GM23338 (cell line): ENCODE measurements at regions not wholly inside any gene's neighbourhood (a gene's known extent, or its start where the extent isn't known, plus 50 kb on each side); places are given as distances from the start of the nearest gene placed in this dataset.

Source experiments
- ATAC-seq: fragments of 200-7000 bp; cut with Tn5 transposase; 3 replicates; pipeline ENCODE4 v1.9.1; 2020
- DNase-seq: peaks from one replicate; pipeline ENCODE4 v3.0.0-alpha.2; 2015; ENCODE audit warnings: low spot score
- H2AFZ ChIP-seq: fragments of 200-600 bp; sonication (generic); 2 replicates; pipeline ENCODE4 v1.8.0; 2016; ENCODE audit warnings: antibody characterized with exemption, mild to moderate bottlenecking, moderate library complexity
- H3F3A ChIP-seq: fragments of 200-600 bp; sonication (generic); replicated peaks from 2 replicates; pipeline ENCODE4 v1.8.0; 2017; ENCODE audit warnings: antibody characterized with exemption, mixed run types, low read depth
- H3K27ac ChIP-seq: fragments of 200-600 bp; sonication (generic); 2 replicates; pipeline ENCODE4 v1.6.1; 2016; ENCODE audit warnings: low read depth
- H3K27me3 ChIP-seq: fragments of 200-600 bp; sonication (generic); 2 replicates; pipeline ENCODE4 v1.8.0; 2016; ENCODE audit warnings: mild to moderate bottlenecking, mixed run types, moderate library complexity; ENCODE audit not compliant: insufficient read depth
- H3K36me3 ChIP-seq: fragments of 200-600 bp; sonication (generic); 2 replicates; pipeline ENCODE4 v1.8.0; 2016; ENCODE audit warnings: mild to moderate bottlenecking; ENCODE audit not compliant: insufficient read depth
- H3K4me1 ChIP-seq: fragments of 200-600 bp; sonication (generic); 2 replicates; pipeline ENCODE4 v1.8.0; 2016; ENCODE audit warnings: mild to moderate bottlenecking, moderate library complexity; ENCODE audit not compliant: insufficient read depth
- H3K4me2 ChIP-seq: fragments of 200-600 bp; sonication (generic); 2 replicates; pipeline ENCODE4 v1.7.1; 2017; ENCODE audit warnings: mixed run types
- H3K4me3 ChIP-seq: fragments of 200-600 bp; sonication (generic); 2 replicates; pipeline ENCODE4 v1.6.1; 2016; ENCODE audit warnings: mixed run types
- H3K79me2 ChIP-seq: fragments of 200-600 bp; sonication (generic); replicated peaks from 2 replicates; pipeline ENCODE4 v1.8.0; 2017; ENCODE audit warnings: mild to moderate bottlenecking; ENCODE audit not compliant: insufficient read depth
- H3K9me2 ChIP-seq: fragments of 200-600 bp; sonication (generic); 2 replicates; pipeline ENCODE4 v1.8.0; 2017; ENCODE audit not compliant: insufficient read depth
- H4K20me1 ChIP-seq: fragments of 200-600 bp; sonication (generic); replicated peaks from 2 replicates; pipeline ENCODE4 v1.8.0; 2017; ENCODE audit warnings: mild to moderate bottlenecking; ENCODE audit not compliant: insufficient read depth
- H3K27ac Mint-ChIP-seq: 2 replicates; pipeline ENCODE4 v1.8.0; 2020; ENCODE audit warnings: inconsistent platforms, mild to moderate bottlenecking, moderate library complexity, mixed read lengths
- H3K27me3 Mint-ChIP-seq: 3 replicates; pipeline ENCODE4 v1.8.0; 2022; ENCODE audit warnings: low read depth, mild to moderate bottlenecking, moderate library complexity, mixed read lengths, inconsistent platforms; ENCODE audit not compliant: insufficient read depth, poor library complexity
- H3K36me3 Mint-ChIP-seq: 3 replicates; pipeline ENCODE4 v1.8.0; 2021; ENCODE audit warnings: low read depth, mild to moderate bottlenecking, inconsistent platforms, moderate library complexity, mixed read lengths
- H3K4me1 Mint-ChIP-seq: 3 replicates; pipeline ENCODE4 v1.8.0; 2020; ENCODE audit warnings: mild to moderate bottlenecking, inconsistent platforms, mixed read lengths
- H3K4me3 Mint-ChIP-seq: 3 replicates; pipeline ENCODE4 v1.8.0; 2021; ENCODE audit warnings: moderate library complexity, mild to moderate bottlenecking, inconsistent platforms, mixed read lengths
- H3K9me3 Mint-ChIP-seq: 3 replicates; pipeline ENCODE4 v1.8.0; 2020; ENCODE audit warnings: moderate library complexity, mild to moderate bottlenecking, inconsistent platforms, mixed read lengths
- CREB1 ChIP-seq: fragments of 250-450 bp; sonication (Bioruptor Pico); IDR thresholded peaks from 2 replicates; pipeline ENCODE4 v1.5.0; 2020; ENCODE audit warnings: low read depth, mild to moderate bottlenecking, moderate library complexity
- ETS1 ChIP-seq: IDR thresholded peaks from 2 replicates; pipeline ENCODE4 v1.6.1; 2016; ENCODE audit warnings: antibody characterized with exemption
- EZH2 ChIP-seq: fragments of 200-600 bp; sonication (generic); IDR thresholded peaks from one replicate; pipeline ENCODE4 v1.8.0; 2017; ENCODE audit warnings: antibody characterized with exemption, mild to moderate bottlenecking, low read depth; ENCODE audit not compliant: unreplicated experiment
- EZH2phosphoT487 ChIP-seq: fragments of 200-600 bp; sonication (generic); IDR thresholded peaks from one replicate; pipeline ENCODE4 v1.8.1; 2018; ENCODE audit warnings: antibody characterized with exemption; ENCODE audit not compliant: unreplicated experiment
- JUNB ChIP-seq: IDR thresholded peaks from one replicate; pipeline ENCODE4 v1.6.1; 2016; ENCODE audit warnings: antibody characterized with exemption; ENCODE audit not compliant: unreplicated experiment
- NANOG ChIP-seq: IDR thresholded peaks from 2 replicates; pipeline ENCODE4 v1.6.1; 2016; ENCODE audit warnings: antibody characterized with exemption, borderline replicate concordance
- POLR2AphosphoS5 ChIP-seq: IDR thresholded peaks from 2 replicates; pipeline ENCODE4 v1.6.1; 2016; ENCODE audit warnings: antibody characterized with exemption, low read depth
- REST ChIP-seq: IDR thresholded peaks from one replicate; pipeline ENCODE4 v1.6.1; 2018; ENCODE audit warnings: antibody characterized with exemption; ENCODE audit not compliant: unreplicated experiment
- STAT1 ChIP-seq: IDR thresholded peaks from one replicate; pipeline ENCODE4 v1.6.1; 2016; ENCODE audit warnings: antibody characterized with exemption; ENCODE audit not compliant: unreplicated experiment
- ZNF114 ChIP-seq: fragments of 250-450 bp; sonication (Bioruptor Pico); IDR thresholded peaks from 2 replicates; pipeline ENCODE4 v1.5.0; 2020; ENCODE audit warnings: mild to moderate bottlenecking, moderate library complexity
- ZNF331 ChIP-seq: fragments of 250-450 bp; sonication (Bioruptor Pico); IDR thresholded peaks from 2 replicates; pipeline ENCODE4 v1.5.0; 2020; ENCODE audit warnings: low read depth, mild to moderate bottlenecking, moderate library complexity
- TF ChIP-seq, protein P1 (sequence below), 2 experiments: fragments of 200-600 bp in 1 of 2; sonication (generic) in 1 of 2; conservative IDR thresholded peaks; 2 replicates each; pipeline versions ENCODE4 v1.5.1 to v1.6.1; 2016 to 2017; ENCODE audit warnings: antibody characterized with exemption in 2 of 2, low read depth in 2 of 2, mild to moderate bottlenecking in 2 of 2, moderate library complexity in 1 of 2

GRCh38 chr6:19028201-19028600 is 641.1 kb downstream of the RNF144B start:
- TF ChIP-seq CREB1 = no peak
- no peak for TF ChIP-seq NANOG
- TF ChIP-seq, protein P1, sequence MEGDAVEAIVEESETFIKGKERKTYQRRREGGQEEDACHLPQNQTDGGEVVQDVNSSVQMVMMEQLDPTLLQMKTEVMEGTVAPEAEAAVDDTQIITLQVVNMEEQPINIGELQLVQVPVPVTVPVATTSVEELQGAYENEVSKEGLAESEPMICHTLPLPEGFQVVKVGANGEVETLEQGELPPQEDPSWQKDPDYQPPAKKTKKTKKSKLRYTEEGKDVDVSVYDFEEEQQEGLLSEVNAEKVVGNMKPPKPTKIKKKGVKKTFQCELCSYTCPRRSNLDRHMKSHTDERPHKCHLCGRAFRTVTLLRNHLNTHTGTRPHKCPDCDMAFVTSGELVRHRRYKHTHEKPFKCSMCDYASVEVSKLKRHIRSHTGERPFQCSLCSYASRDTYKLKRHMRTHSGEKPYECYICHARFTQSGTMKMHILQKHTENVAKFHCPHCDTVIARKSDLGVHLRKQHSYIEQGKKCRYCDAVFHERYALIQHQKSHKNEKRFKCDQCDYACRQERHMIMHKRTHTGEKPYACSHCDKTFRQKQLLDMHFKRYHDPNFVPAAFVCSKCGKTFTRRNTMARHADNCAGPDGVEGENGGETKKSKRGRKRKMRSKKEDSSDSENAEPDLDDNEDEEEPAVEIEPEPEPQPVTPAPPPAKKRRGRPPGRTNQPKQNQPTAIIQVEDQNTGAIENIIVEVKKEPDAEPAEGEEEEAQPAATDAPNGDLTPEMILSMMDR (conservative IDR thresholded peaks at IDR 0.05; ENCODE audit: low read depth in 2 of 2) = no peak
- TF ChIP-seq EZH2phosphoT487 = no peak
- no peak for TF ChIP-seq POLR2AphosphoS5
- TF ChIP-seq ZNF331 (CRISPR knock-in tag) = no peak
- no peak overlapping the region for H3K27ac Mint-ChIP-seq
- ATAC-seq (no peak), DNase-seq (no peak)
- no peaks in the 10 kb centered on the region for H3K36me3 ChIP-seq
- H4K20me1 ChIP-seq = no peaks in the 10 kb centered on the region
- H2AFZ ChIP-seq = no peak overlapping the region
- H3K36me3 Mint-ChIP-seq = no peaks in the 10 kb centered on the region
- H3F3A ChIP-seq = no peaks in the 10 kb centered on the region
- no peak overlapping the region for H3K4me2 ChIP-seq
- H3K4me1 ChIP-seq = no peaks in the 10 kb centered on the region
- no peaks in the 10 kb centered on the region; the same call in 2 of the 3 replicates for H3K9me3 Mint-ChIP-seq
- no peak overlapping the region for H3K27ac ChIP-seq
- no peaks in the 10 kb centered on the region for H3K27me3 Mint-ChIP-seq
- H3K4me3 ChIP-seq = no peak overlapping the region
- no peaks in the 10 kb centered on the region for H3K9me2 ChIP-seq
- H3K27me3 ChIP-seq = no peaks in the 10 kb centered on the region
- H3K4me1 Mint-ChIP-seq = peaks cover 5% of the 10 kb centered on the region; the same call in 1 of the 3 replicates
- H3K79me2 ChIP-seq = no peaks in the 10 kb centered on the region
- no peak overlapping the region for H3K4me3 Mint-ChIP-seq

- Histone ChIP-seq H3F3A (no peaks in the 10 kb centered on the region), H3K9me2 (0 out of 2 replicates have a peak, but pooled peaks cover 7% of the 10 kb centered on the region), H3K4me2 (no peak overlapping the region), H4K20me1 (no peaks in the 10 kb centered on the region), H2AFZ (peak overlapping the region; percentile 25; the same call in 1 of the 2 replicates), H3K4me1 (no peaks in the 10 kb centered on the region), H3K27me3 (no peaks in the 10 kb centered on the region), H3K4me3 (no peak overlapping the region), H3K36me3 (no peaks in the 10 kb centered on the region), H3K27ac (no peak overlapping the region), H3K79me2 (no peaks in the 10 kb centered on the region)
- 0 out of 2 replicates have a peak overlapping the region, but pooled peaks have one; percentile 19 for H3K27ac Mint-ChIP-seq
- ATAC-seq = no peak
- no peak overlapping the region for H3K4me3 Mint-ChIP-seq
- peaks cover 5% of the 10 kb centered on the region; the same call in 1 of the 3 replicates for H3K4me1 Mint-ChIP-seq
- no peaks in the 10 kb centered on the region for H3K27me3 Mint-ChIP-seq
- no peaks in the 10 kb centered on the region for H3K36me3 Mint-ChIP-seq
- no peaks in the 10 kb centered on the region for H3K9me3 Mint-ChIP-seq
- DNase-seq = no peak
- TF ChIP-seq ZNF331 (CRISPR knock-in tag) = no peak
- TF ChIP-seq REST = no peak
- TF ChIP-seq EZH2 = no peak
- no peak for TF ChIP-seq EZH2phosphoT487
- no peak for TF ChIP-seq ETS1
- no peak for TF ChIP-seq CREB1
- no peak for TF ChIP-seq ZNF114 (CRISPR knock-in tag)
- TF ChIP-seq JUNB = no peak
- no peak for TF ChIP-seq STAT1
Measured at GRCh38 chr6:19032591-19033295, 645.6 kb downstream of the RNF144B start.
